ENCODE measurements at regions not wholly inside any gene's neighbourhood (a gene's known extent, or its start where the extent isn't known, plus 50 kb on each side); places are given as distances from the start of the nearest gene placed in this dataset.

DNA sequence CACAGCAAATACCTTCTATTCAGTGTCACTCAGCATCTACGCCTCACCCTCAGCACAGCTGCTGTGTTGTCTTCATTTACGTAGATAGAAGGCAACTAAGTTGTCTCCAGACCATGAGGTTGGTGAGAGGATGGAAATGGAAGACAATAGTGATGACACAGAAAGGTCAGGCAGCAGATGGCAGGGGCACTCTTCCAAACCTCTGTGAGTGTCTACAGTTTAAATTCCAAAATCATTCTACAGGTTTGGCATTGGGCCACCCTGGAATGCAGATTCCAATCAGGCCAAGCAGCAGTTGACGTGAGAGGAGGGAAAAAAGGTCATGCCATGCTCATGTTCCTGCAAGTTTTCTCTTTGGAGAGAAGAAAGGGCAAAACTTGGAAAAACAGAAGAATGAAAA, 68.7 kb upstream of the ADAMTSL1 start:
- DNase-seq = no peak

DNA sequence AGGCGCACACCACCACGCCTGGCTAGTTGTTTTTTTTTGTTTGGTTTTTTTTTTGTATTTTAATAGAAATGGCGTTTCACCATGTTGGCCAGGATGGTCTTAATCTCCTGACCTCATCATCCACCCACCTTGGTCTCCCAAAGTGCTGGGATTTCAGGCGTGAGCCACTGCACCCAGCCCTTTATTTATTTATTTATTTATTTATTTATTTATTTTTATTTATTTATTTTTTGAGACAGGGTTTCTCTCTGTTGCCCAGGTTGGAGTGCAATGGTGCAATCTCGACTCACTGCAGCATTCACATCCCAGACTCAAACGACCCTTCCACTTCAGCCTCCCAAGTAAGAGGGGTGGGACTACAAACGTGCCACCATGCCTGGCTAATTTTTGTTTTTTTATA, 63.0 kb upstream of the ADAMTSL1 start:
- no peak for DNase-seq

DNA sequence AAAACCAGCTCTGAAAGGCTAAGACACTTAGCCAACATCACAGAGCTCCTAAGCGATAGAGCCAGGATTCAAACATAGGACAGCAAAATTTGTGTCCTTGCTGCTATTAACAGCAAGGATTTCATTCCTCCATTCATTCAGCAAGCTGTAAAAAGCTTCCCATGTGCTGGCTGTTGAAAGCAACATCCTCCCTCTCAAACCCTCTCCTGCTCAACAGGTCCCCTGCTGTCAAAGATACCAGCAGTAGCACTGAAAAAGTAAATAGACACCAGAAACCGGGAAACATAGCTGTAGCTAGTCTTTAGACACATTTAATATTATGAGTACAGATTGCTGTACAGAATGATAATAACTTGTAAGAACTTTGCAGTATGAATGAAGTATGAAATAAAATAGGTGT, 52.6 kb upstream of the ADAMTSL1 start:
- no peak for DNase-seq

DNA sequence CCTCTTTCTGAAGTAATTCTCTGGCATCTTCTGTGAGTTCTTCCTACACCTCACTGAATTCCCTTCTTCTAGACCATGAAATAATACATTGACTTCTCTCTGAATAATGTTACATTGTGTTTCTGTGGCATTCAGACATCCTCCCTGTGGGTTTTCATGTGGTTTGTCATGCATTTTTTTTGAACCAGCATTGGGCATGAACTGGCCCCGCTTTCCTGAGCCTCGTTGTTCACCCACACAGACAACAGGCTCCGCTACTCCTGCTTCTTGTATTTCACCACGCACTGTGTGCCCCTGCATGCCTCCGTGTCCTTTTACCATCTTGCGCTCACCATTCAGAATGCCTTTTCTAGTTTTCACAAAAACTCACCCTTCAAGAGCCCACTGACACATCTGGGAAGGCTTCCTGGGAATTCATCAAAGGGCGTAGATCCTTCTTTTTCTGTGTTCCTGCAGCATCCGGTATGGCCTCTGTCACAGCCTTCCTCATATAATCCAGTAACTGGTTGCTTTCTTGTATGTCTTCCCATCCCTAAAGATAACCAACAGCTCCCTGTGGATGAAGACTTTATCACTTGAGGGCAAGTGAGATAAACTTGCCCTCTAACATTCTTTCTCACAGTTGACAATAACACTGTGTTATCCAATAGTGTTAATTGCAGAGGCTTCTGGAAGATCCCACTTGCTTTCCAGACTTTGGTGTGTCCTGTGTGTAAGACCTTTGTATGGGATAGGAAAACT, 51.5 kb upstream of the ADAMTSL1 start:
- no peak for DNase-seq

DNA sequence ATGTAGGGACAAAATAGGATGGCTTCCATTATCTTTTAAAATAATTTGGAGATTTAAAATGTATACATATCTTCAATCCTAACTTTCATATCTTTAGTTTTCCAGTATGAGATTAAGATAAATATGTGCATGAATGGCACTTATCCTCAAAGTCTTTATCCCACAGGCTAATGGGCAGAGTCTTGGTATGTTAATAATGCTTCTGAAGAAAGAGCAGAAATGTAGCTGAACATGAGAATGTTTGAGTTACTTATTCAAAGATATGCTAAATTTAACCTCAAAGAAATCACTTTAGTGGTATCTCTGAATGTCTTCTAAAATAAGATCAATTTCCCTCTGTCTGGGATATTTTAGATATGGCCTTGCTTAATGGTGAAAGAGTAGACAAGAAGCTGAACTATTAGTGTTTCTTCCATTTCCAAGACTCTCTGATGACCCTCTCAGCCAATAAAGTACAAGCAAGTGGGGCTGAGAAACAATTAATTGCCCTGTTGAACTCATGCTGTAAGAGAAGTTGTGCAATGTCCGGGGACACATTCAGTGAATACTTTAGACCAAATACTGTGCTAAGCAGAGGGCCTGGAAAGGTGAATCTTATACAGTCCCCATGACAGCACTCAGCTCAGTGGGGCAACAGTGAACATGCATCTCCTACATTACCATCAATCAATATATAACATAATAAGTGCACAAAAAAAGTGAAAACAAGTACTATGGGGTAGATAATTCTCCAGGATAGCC, 50.0 kb upstream of the ADAMTSL1 start:
- no peak for DNase-seq

Data from NCI-H1105 treated with DMSO at 0.1 percent for 48 hours (cell line).